H1 (cell line): ENCODE measurements at regions not wholly inside any gene's neighbourhood (a gene's known extent, or its start where the extent isn't known, plus 50 kb on each side); places are given as distances from the start of the nearest gene placed in this dataset.

Experiments used
- CBX8 ChIP-seq: fragments of 300-800, 300-1000 bp; sonication (generic); IDR thresholded peaks from 2 replicates; pipeline ENCODE4 v1.7.1; 2016; ENCODE audit warnings: low read depth, low read length, borderline replicate concordance
- TCF12 ChIP-seq: IDR thresholded peaks from 2 replicates; pipeline ENCODE4 v1.6.1; 2011; ENCODE audit warnings: low read depth, mild to moderate bottlenecking, low read length

DNA sequence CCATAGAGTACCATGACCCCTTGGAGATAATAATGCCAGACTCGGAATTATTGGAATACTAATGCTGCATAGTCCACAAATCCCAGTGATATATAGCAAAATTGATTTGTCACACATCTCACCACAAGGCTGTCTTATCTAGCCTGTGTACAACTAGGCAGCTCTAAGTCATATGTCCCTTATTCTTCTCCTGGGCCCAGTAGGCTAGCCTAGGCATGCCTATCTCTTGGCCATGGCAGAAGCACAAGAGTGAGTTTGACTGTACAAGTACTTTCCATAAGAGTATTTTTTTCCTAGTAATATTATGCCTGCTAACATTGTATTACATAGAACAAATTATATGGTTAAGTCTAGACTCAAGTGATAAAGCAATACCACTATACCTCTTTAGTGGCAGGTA lies 1122.1 kb upstream of the SEL1L start (continued):
- TF ChIP-seq CBX8 (no peak), TCF12 (no peak)
- TF ChIP-seq, all 59 proteins: peak for 0
